Stimulated activated naive CD8-positive, alpha-beta T cell treated with anti-CD3 and anti-CD28 coated beads, Interleukin-15, Interleukin-2, amounts not matched to agents 100 U/mL and 50 U/mL, for 24 hours (primary cell): ENCODE measurements at regions not wholly inside any gene's neighbourhood (a gene's known extent, or its start where the extent isn't known, plus 50 kb on each side); places are given as distances from the start of the nearest gene placed in this dataset.

ENCODE experiments used
- ATAC-seq: fragments of 150-1000 bp; cut with Tn5 transposase; one replicate; pipeline ENCODE4 v1.10.0; 2021
- DNase-seq: peaks from one replicate; pipeline ENCODE4 v3.0.0; 2021

DNA sequence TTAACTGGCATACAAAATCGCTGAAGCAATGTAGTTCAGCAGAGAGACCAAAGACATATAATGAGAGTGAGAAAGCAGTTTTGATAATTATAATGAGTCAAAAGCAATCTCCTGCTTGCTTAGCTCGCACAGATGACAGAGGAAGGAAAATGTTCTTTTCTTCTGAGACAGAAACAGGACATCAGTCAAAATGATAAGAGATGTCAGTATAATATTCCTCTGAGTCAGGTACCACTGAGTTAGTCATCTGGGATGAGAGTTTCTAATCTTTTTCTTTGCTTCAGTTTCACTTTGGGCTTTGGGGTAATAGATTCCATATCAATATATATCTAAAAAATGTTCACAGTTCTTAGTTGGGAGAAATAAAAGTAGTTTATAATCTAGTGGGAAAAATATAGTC is 387.2 kb downstream of the PCDH7 start:
- no peak for ATAC-seq

GRCh38 chr4:31108762-31109161 is 388.6 kb downstream of the PCDH7 start:
- ATAC-seq (no peak), DNase-seq (no peak)

More for the DNA sequence above, 387.2 kb downstream of the PCDH7 start:
- no peak for DNase-seq

DNA sequence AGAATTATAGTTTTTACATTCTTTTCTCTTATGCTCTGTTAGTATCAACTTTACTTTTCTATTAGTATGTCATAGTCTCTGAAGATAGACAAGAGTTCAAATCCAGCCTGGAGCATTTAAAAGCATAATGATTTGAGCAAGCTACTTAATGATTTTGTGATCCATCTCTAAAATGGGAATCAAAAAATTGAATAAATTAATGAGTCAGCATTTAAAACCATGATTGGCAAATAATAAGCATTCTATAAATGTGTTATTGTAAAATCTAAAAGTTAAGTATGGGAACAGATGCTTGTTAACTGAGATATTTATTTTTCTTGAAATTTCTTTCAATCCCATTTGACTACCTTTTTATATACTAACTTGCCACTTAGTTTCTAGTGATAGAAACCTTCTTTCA is 391.6 kb downstream of the PCDH7 start:
- DNase-seq (no peak), ATAC-seq (no peak)

DNA sequence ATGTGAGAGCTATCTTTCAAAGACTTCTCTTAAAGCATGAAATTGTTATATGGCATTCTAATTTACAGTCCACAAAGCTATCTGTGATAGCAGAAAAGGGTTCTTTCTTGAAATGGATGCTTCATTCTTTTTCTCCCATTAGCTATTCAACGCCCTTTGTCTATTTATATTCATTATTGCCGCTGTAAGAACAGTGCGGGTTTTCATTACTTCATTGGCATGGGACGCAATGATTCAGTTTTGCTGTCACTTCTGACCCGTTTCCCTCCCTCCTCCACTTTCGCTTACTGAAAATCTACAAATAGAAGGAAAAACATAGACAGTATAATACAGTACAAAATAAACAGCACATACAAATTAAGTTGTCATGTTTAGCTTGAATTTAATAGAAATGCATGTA is 394.6 kb downstream of the PCDH7 start:
- ATAC-seq (no peak), DNase-seq (no peak)

- DNase-seq (no peak), ATAC-seq (no peak)
These were observed 403.9 kb downstream of the PCDH7 start for GRCh38 chr4:31124008-31124585.

DNA sequence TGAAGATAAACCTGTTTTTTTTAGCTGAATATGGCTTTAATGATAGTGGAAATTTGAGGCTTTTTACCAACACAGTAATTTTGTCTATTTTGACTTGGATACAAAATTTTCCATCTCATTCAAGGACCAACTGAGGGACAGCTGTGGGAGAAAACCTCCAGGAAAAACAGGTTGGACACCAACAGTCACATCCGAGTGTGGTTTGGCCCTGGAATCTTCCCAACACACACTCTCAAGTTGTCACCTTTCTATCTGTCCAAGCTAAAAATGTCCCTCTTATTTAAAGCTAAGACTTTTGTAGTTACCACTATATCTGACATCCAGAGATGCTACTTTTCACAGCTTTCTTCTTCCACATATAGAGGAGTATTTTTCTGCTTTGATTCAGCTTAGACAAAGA is 404.9 kb downstream of the PCDH7 start:
- no peak for ATAC-seq
- DNase-seq: no peak

DNA sequence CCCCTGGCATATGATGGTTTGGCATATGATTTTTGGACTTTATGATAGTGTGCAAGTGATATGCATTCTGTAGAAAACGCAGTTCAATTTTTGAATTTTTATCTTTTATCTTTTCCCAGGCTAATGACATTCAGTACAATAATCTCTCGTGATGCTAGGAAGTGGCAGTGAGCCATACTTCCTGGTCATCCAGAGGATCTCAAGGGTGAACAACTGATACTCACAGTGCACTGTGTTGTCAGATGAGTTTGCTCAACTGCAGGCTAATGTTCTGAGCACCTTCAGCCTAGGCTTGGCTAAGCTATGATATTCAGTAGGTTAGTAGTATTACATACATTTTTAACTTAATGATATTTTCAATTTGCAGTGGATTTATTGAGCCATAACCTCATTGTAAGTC is 405.3 kb downstream of the PCDH7 start:
- no peak for ATAC-seq
- no peak for DNase-seq

DNA sequence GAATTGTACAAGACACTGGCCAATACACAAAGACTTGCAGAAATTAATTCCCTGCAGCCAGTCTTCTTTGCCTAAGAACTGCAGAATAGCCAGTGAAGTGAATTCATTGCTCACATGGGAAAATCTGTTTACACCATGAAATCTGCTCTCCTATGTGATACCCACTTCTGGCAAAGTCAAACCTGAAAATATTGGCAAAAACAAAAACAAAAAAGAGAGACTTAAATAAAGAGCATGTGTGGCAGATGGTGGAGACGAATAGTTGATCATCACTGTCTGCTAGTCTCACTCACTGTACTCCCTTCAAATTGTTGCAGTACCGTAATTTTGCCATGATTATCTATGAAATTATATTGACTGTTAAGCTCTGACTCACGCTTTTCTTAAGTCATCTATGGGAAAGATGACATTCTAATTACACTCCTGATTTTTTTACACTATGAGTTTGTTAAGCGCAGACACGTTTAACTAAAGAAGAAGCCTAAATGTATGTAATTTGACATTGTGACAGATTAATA is 406.8 kb downstream of the PCDH7 start:
- DNase-seq (no peak), ATAC-seq (no peak)

GRCh38 chr4:31130930-31131329 is 410.8 kb downstream of the PCDH7 start:
- DNase-seq (no peak), ATAC-seq (no peak)

- DNase-seq: no peak
- no peak for ATAC-seq
These were observed 414.6 kb downstream of the PCDH7 start for GRCh38 chr4:31134720-31135119.

- no peak for DNase-seq
- ATAC-seq: no peak
These were observed 419.6 kb downstream of the PCDH7 start for GRCh38 chr4:31139767-31140166.

DNA sequence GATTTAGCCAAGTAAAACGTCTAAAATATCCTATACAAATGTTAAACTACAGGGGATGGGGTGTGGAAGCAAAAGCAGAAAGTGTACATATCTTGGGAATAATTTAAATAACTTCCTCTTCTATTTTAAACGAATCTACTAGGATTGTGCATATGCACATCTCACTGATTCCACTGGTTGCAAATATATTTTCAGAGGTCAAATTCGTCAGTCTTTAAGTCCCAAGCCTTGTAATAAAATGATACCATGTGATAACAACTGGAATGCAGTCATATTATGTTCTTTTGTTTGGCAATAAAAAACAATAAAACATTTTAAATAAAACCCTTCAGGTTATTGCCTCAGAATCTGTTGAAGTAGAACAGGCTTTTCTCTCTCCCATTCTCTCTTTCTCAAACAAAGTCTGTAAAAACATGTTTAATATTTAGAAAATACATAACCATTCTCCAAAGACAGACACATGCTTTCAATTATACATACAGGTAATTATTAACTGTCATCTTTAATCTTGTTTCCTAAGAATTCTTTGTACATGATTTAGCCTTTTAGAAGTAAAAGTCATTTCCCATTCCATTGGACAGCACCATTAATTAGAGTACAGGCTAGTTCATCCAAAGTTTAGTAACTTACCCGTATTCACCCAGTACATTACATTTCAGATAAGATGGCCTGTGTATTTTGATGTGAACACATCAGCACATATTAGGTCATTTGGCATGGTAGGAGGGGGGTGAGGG is 421.1 kb downstream of the PCDH7 start:
- no peak for ATAC-seq

DNA sequence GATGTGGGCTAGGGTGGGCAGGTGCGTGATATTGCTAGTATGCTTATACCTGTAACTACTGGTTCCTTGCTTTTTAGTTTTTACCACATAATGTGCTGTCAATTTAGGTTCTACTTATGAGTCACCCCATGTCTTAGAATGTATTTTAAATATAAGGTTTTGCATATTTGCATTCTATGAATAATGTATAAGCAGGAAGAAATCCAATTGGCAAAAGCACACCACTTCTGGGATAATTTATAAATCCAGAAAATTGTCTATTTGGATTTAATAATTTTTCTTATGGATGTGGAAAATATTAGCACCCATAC is 421.6 kb downstream of the PCDH7 start:
- DNase-seq: no peak
- ATAC-seq: no peak

More for the DNA sequence above, 421.1 kb downstream of the PCDH7 start:
- no peak for DNase-seq

- no peak for ATAC-seq
- DNase-seq: no peak
These were observed 426.2 kb downstream of the PCDH7 start for GRCh38 chr4:31146366-31146765.

DNA sequence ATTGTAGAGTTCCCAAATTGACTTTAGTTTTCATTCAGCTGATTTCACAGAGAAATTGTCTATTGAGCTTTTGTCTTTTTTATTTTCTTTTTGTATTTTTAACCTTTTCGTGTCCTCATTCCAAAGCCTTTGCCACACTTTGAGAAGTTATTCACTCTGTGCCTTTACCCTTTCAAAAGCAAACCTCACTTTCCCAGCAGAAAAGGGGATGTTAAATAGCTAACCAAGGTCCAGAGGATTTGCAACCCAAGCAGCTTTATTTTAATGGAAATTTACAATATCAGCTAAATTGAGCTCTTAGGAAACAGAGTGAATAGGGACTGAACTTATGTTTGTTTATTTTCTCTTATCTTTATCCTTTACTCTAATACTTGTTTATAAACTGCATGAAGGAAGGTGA is 428.8 kb downstream of the PCDH7 start:
- ATAC-seq: no peak
- no peak for DNase-seq

- DNase-seq (no peak), ATAC-seq (no peak)
These were observed 436.1 kb downstream of the PCDH7 start for GRCh38 chr4:31156221-31156620.

- DNase-seq (no peak), ATAC-seq (no peak)
These were observed 440.0 kb downstream of the PCDH7 start for GRCh38 chr4:31160146-31160545.

DNA sequence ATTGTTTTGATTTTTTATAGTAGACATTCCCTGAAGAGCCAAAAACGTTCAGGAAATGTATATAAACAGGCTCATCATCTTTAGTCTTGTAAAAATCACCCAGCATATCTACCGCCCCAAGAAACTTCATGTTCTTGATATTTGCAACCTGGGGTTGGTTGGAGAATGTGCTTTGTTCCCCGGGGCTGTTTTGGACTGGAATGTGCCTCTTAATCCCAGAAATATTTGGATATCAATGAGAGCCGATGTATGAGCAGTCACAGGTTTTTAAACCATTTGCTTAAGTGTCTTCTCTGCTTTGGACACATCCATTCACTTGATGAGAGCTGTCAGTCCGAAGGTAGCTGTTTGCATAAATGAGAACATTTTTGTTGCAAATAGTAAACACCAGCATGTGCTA is 449.7 kb downstream of the PCDH7 start:
- DNase-seq (no peak), ATAC-seq (no peak)

- ATAC-seq: no peak
- DNase-seq: no peak
These were observed 451.2 kb downstream of the PCDH7 start for GRCh38 chr4:31171362-31171761.

DNA sequence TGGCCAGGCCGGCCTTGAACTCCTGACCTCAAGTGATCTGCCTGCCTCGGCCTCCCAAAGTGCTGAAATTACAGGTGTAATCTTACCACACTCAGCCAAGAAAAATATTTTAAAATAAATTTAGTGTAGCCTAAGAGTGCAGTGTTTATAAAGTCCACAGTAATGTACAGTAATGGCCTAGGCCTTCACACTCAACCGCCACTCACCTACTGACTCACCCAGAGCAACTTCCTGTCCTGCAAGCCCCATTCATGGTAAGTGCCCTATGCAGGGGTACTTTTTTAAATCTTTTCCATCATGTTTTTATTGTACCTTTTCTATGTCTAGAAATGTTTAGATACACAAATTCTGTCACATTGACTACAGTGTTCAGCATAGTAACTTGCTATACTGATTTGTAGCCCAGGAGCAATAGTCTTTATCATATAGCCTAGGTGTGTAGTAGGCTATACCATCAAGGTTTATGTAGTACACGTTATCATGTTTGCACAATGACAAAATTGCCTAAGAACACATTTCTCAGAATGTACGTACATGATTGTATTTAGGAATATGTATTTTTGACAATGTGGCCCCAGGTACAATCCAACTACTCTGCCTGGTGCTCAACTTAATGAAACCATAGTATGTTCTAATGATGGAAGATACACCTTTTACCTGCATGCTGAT is 455.2 kb downstream of the PCDH7 start:
- ATAC-seq: no peak
- DNase-seq: no peak

- DNase-seq (no peak), ATAC-seq (no peak)
These were observed 463.1 kb downstream of the PCDH7 start for GRCh38 chr4:31183256-31183655.

DNA sequence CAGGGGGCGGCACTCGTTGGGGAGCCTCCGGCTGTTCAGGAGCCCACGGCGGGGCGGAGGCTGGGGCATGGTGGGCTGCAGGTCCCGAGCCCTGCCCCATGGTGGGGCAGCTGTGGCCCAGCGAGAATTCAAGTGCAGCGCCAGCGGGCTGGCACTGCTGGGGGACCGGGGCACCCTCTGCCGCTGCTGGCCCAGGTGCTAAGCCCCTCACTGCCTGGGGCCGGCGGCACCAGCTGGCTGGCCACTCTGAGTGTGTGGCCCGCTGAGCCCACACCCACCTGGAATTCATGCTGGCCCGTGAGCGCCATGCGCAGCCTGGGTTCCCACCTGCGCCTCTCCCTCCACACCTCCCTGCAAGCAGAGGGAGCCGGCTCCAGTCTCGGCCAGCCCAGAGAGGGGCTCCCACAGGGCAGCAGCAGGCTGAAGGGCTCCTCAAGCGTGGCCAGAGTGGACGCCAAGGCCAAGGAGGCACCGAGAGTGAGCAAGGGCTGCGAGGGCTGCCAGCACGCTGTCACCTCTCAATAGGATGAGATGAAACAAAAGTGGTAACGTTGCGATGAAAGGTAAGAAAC is 464.9 kb downstream of the PCDH7 start:
- DNase-seq (no peak), ATAC-seq (no peak)

- ATAC-seq (no peak), DNase-seq (no peak)
These were observed 467.8 kb downstream of the PCDH7 start for GRCh38 chr4:31187979-31188378.
